ENCODE measurements at regions not wholly inside any gene's neighbourhood (a gene's known extent, or its start where the extent isn't known, plus 50 kb on each side); places are given as distances from the start of the nearest gene placed in this dataset.

DNA sequence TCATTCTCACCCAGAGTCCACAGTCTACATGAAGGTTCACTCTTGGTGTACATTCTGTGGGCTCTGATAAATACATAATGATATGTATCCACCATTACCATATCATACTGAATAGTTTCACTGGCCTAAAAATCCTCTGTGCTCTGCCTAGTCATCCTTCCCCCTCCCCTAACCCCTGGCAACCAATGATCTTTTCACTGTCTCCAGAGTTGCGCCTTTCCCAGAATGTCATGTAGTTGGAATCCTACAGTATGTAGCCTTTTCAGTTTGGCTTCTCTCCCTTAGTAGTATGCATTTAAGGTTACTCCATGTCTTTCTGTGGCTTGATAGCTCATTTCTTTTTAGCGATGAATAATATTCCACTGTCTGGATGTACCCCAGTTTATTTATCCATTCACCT, 101.3 kb downstream of the NOG start:
- Histone ChIP-seq H3K9ac (ENCODE audit: low read length in 3 of 3) (no peak overlapping the region), H3K4me1 (ENCODE audit: control insufficient read depth in 2 of 3, insufficient read depth in 2 of 3, low read depth in 1 of 3, low read length in 3 of 3) (peaks cover 0 to 3% (median 0%) of the 10 kb centered on the region in 3 donors), H3K4me3 (ENCODE audit: low read length in 3 of 3) (no peak overlapping the region), H3K36me3 (ENCODE audit: control insufficient read depth in 2 of 3, insufficient read depth in 3 of 3, low read length in 3 of 3) (no peaks in the 10 kb centered on the region), H3K9me3 (ENCODE audit: control insufficient read depth in 2 of 3, insufficient read depth in 1 of 3, low read length in 3 of 3) (no peaks in the 10 kb centered on the region), H3K27ac (ENCODE audit: low read depth in 2 of 2, low read length in 2 of 2) (no peak overlapping the region), H3K27me3 (ENCODE audit: control insufficient read depth, insufficient read depth, low read length) (no peaks in the 10 kb centered on the region)
- intact Hi-C loops (cut with DNase I) = no loop called here
- FAIRE-seq (no peak), DNase-seq (no peak)
- TF ChIP-seq, protein P1, sequence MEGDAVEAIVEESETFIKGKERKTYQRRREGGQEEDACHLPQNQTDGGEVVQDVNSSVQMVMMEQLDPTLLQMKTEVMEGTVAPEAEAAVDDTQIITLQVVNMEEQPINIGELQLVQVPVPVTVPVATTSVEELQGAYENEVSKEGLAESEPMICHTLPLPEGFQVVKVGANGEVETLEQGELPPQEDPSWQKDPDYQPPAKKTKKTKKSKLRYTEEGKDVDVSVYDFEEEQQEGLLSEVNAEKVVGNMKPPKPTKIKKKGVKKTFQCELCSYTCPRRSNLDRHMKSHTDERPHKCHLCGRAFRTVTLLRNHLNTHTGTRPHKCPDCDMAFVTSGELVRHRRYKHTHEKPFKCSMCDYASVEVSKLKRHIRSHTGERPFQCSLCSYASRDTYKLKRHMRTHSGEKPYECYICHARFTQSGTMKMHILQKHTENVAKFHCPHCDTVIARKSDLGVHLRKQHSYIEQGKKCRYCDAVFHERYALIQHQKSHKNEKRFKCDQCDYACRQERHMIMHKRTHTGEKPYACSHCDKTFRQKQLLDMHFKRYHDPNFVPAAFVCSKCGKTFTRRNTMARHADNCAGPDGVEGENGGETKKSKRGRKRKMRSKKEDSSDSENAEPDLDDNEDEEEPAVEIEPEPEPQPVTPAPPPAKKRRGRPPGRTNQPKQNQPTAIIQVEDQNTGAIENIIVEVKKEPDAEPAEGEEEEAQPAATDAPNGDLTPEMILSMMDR (IDR thresholded peaks at IDR 0.05; ENCODE audit: borderline replicate concordance, extremely low read depth, insufficient read depth) = no peak

DNA sequence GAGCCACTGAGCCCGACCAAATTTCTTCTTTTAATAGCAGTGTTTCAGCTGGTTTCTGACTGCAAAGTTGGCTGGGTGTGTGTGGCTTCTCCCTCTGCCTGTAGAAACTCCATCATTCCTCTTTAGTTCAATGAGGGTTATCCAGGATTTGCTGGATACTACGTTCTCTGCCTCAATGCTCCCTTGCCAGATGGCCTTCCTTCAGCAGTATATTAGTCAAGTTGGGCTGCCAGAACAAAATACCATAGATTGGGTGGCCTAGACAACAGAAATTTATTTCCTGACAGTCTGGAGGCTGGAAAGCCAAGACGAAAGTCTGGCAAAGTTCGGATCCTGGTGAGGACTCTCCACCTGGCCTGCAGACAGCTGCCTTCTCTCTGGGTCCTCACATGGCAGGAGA, 103.7 kb downstream of the NOG start:
- Histone ChIP-seq H3K36me3 (ENCODE audit: control insufficient read depth in 2 of 3, insufficient read depth in 3 of 3, low read length in 3 of 3) (no peaks in the 10 kb centered on the region), H3K27me3 (ENCODE audit: control insufficient read depth, insufficient read depth, low read length) (no peaks in the 10 kb centered on the region), H3K27ac (ENCODE audit: low read depth in 2 of 2, low read length in 2 of 2) (no peak overlapping the region), H3K9ac (ENCODE audit: low read length in 3 of 3) (no peak overlapping the region), H3K9me3 (ENCODE audit: control insufficient read depth in 2 of 3, insufficient read depth in 1 of 3, low read length in 3 of 3) (no peaks in the 10 kb centered on the region), H3K4me3 (ENCODE audit: low read length in 3 of 3) (no peak overlapping the region), H3K4me1 (ENCODE audit: control insufficient read depth in 2 of 3, insufficient read depth in 2 of 3, low read depth in 1 of 3, low read length in 3 of 3) (peaks cover 0 to 3% (median 0%) of the 10 kb centered on the region in 3 donors)
- intact Hi-C loops (cut with DNase I) = no loop called here
- no peak for DNase-seq
- FAIRE-seq = no peak
- TF ChIP-seq, protein P1 (IDR thresholded peaks at IDR 0.05; ENCODE audit: borderline replicate concordance, extremely low read depth, insufficient read depth) = no peak

DNA sequence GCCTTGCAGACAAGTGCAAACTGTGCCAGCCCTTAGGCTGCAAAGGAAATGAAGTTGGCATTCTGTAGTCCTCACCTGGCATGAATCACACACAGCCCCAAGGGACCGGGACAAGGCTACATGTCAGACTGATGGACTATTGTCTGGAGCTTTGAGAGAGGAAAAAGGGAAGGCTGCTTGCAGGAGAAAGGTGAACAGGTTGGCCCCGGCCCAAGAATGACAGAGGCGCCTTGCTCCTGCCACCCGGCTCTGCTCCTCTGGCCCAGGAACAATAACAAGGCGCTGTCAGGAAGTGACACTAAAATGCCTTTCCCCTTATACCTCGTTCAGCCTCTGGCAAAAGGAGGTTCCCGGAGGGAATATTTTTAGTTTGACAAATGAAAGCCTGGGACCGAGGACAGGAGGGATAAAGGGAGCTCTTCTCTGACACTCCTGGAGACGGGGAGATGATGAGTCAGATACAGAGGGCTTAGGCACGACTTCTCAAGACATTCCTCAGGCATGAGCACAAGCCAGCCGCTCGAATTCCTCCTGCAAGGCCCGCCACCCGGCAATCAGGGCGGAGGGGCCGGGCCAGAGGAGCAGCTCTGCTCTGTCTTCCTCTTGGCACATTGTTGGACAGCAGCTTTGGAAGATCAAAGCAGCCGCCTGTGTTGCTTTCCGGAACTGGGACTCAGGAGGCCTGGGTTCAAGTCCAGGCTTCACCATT, 105.8 kb downstream of the NOG start:
- Histone ChIP-seq H3K9ac (ENCODE audit: low read length in 3 of 3) (no peak overlapping the region), H3K4me3 (ENCODE audit: low read length in 3 of 3) (no peak overlapping the region), H3K27ac (ENCODE audit: low read depth in 2 of 2, low read length in 2 of 2) (no peak overlapping the region), H3K9me3 (ENCODE audit: control insufficient read depth in 2 of 3, insufficient read depth in 1 of 3, low read length in 3 of 3) (no peaks in the 10 kb centered on the region), H3K4me1 (ENCODE audit: control insufficient read depth in 2 of 3, insufficient read depth in 2 of 3, low read depth in 1 of 3, low read length in 3 of 3) (peaks cover 0 to 3% (median 0%) of the 10 kb centered on the region in 3 donors), H3K27me3 (ENCODE audit: control insufficient read depth, insufficient read depth, low read length) (no peaks in the 10 kb centered on the region), H3K36me3 (ENCODE audit: control insufficient read depth in 2 of 3, insufficient read depth in 3 of 3, low read length in 3 of 3) (no peaks in the 10 kb centered on the region)
- intact Hi-C loops (cut with DNase I) = no loop called here
- peak; percentile 63 to 90 (median 78) for DNase-seq
- FAIRE-seq = no peak
- TF ChIP-seq, protein P1 (IDR thresholded peaks at IDR 0.05; ENCODE audit: borderline replicate concordance, extremely low read depth, insufficient read depth) = no peak
